ENCODE measurements at regions not wholly inside any gene's neighbourhood (a gene's known extent, or its start where the extent isn't known, plus 50 kb on each side); places are given as distances from the start of the nearest gene placed in this dataset.
"Not testable (repeated sequence)": the region's sequence is repeated elsewhere in the genome, so short reads cannot be mapped to it uniquely, and the experiment has no call there.

DNA sequence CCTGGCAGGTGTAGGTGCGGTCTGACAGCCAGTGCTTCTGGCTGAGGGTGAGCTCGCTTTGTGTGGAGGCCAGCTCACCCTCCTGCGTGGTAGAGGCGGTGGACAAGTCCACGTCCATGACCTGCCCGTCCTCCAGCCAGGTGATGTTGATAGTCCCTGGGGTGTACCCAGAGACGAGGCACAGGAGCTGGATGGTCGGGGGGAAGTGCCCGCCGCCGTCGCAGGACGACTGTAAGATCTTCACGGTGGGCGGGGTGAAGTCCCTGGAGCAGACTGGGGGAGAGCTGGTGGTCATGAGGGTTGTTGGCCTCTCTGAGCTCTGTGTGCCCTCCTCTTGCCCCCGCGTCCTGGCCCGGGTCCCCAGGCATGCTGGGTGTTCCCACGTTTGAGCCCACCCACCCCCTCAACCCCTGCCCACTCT, 74.6 kb downstream of the TMEM121 start:
- TF ChIP-seq, protein P1, sequence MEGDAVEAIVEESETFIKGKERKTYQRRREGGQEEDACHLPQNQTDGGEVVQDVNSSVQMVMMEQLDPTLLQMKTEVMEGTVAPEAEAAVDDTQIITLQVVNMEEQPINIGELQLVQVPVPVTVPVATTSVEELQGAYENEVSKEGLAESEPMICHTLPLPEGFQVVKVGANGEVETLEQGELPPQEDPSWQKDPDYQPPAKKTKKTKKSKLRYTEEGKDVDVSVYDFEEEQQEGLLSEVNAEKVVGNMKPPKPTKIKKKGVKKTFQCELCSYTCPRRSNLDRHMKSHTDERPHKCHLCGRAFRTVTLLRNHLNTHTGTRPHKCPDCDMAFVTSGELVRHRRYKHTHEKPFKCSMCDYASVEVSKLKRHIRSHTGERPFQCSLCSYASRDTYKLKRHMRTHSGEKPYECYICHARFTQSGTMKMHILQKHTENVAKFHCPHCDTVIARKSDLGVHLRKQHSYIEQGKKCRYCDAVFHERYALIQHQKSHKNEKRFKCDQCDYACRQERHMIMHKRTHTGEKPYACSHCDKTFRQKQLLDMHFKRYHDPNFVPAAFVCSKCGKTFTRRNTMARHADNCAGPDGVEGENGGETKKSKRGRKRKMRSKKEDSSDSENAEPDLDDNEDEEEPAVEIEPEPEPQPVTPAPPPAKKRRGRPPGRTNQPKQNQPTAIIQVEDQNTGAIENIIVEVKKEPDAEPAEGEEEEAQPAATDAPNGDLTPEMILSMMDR (IDR thresholded peaks at IDR 0.05; ENCODE audit: extremely low read depth, insufficient read depth, missing control alignments) = no peak
- no peak for DNase-seq (ENCODE audit: low spot score)
- in situ Hi-C loops (cut with MboI; ENCODE audit: low pct_unique_long_range_greater_than_20kb, low sequenced_read_pairs, unreplicated experiment) = no loop called here

DNA sequence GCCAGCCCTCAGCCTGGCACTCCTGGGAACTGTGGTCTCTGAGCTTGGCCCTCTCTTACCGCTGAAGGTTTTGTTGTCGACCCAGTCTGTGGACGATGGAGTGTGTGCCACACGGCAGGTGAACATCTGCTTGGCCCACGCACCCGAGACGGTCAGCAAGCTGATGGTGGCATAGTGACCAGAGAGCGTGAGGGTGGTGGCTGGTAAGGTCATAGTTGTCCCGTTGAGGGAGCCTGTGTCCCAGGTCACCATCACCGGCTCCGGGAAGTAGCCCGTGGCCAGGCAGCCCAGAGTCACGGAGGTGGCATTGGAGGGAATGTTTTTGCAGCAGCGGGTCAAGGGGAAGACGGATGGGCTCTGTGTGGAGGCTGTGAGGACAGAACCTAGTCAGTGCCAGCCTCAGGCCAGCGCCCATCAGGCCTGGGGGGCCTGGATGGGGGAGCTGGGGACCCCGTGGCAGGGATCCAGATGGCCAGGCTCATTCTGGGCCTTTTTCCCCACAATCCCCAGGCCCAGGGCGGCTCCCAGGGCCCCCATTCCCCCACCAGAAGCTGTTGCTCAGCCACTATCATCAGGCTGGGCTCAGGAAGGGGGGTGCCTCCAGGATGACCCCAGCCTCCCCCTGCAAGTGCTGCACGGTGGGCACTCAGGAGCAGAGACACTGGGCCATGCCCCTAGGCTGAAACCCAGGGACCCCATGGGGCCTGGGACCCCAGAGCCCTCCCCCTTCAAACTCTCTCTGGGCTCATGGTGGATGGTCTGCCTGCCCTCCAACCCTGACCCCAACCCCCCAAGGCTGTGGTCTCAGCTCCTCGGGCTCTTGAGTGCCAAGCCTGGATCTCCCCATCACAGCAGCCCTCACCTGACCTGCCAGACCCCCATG, 75.2 kb downstream of the TMEM121 start:
- no peak for DNase-seq (ENCODE audit: low spot score)
- TF ChIP-seq, protein P1 (IDR thresholded peaks at IDR 0.05; ENCODE audit: extremely low read depth, insufficient read depth, missing control alignments) = no peak
- in situ Hi-C loops (cut with MboI; ENCODE audit: low pct_unique_long_range_greater_than_20kb, low sequenced_read_pairs, unreplicated experiment) = no loop called here

DNA sequence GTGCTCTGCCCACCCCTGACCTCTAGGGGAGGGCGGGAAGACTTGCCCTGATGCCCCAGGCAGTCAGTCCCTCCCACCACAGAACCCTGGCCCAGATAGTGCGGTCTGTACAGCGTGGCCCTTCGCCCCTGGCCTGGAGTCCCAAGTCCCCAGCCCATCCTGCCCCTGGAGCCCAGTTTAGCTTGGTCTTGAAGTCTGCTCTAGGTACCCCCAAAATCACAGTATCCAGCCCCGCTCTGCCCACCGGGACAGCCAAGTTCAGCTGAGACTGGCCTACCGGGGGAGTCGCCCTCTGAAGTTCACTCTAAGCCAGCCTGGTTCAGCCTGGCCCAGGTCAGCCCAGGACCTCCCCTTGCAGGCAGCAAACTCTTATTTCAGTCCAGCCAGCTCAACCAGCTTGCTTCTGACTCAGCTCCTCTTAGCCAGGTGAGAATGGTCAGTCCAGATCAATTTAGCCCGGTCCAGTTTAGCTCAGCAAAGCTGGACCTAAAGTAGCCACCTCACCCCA, 75.9 kb downstream of the TMEM121 start:
- in situ Hi-C loops (cut with MboI; ENCODE audit: low pct_unique_long_range_greater_than_20kb, low sequenced_read_pairs, unreplicated experiment) = no loop called here
- TF ChIP-seq, protein P1 (IDR thresholded peaks at IDR 0.05; ENCODE audit: extremely low read depth, insufficient read depth, missing control alignments) = no peak
- no peak for DNase-seq (ENCODE audit: low spot score)

DNA sequence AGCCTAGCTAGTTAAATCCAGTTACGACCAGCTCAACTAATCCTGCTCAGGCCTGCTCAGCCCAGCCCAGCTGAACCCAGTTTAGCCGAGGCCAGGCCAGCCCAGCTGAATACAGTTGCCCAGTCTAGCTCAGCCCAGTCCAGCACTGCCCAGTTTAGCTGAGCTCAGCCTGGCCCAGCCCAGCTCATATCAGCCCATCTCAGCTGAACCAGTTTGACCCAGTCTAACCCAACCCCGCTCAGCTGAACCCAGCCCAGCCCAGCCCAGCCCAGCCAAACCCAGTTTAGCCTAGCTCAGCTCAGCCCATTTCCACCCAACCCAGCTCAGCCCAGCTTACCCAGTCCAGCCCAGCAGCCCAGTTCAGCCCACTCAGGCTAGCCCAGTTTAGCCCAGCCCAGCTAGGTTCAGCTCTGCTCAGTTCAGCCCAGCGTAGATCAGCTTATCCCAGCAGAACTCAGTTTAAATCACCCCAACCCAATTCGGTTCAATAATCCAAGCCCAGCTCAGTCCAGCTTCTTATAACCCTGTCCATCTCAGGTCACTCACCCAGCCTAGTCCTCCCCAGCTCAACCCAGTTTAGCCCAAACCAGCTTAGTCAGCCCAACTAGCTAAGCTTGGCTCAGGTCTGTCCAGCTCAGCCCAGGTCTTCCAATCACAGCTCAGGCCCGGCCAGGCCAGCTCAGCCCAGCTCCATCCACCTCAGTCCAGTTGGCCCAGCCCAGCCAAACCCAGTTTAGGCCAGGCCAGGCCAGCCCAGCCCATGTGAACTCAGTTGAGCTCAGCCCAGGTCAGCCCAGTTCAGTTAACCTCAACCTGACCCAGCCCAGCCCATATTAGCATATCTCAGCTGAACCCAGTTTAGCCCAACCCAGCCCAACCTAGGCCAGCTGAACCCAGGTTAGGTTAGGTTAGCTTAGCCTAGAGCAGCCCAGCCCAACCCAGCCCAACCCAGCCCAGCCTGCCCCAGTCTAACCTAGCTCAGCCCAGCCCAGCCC, 76.7 kb downstream of the TMEM121 start:
- TF ChIP-seq, protein P1 (IDR thresholded peaks at IDR 0.05; ENCODE audit: extremely low read depth, insufficient read depth, missing control alignments) = no peak
- no peak for DNase-seq (ENCODE audit: low spot score)
- in situ Hi-C loops (cut with MboI; ENCODE audit: low pct_unique_long_range_greater_than_20kb, low sequenced_read_pairs, unreplicated experiment) = no loop called here

DNA sequence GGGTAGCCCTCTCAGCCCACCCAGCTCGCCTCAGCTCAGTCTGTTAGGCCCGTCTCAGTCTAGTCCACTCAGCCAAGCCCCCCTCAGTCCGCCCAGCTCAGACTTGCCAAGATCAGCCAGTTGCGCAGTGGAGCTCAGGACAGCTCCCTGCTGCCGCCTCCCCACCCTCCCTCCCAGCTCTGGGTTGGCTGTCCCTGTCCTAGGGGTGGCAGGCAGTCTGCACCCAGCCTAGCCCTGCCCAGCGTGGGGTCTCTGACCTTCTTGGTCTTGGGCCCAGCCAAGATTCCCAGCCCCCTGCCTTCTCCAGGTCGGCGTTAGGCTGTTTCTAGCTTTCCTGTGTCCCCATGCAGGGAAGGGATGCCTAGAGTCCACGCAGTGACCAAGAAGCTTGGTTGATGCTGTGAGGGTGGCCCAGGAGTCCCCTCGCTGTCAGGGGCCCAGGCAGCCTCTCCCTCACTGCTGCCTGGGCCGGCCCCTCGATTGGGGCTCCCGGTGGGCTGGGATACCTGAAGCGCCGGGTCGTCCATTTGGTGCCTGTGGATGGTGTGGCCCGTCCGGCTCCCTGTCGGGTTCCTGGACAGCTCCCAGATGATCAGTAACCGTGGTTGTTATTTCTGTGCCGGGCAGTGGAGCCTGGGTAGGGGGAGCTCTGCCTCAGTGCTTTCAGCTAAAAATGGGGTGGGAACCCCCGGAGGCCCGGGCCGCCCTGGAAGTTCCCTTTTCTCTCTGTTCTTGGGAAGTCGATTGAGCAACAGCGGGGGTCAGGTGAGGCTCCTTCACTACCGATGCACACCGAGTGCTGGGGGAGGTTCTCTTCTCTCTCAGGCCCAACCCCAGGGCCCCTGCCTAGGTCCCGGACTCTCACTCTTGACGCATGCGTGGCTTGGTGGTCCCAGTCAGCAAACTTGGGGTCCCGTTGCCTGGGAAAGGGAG, 78.4 kb downstream of the TMEM121 start:
- DNase-seq (ENCODE audit: low spot score); in situ Hi-C loops (cut with MboI; ENCODE audit: low pct_unique_long_range_greater_than_20kb, low sequenced_read_pairs, unreplicated experiment): not testable (repeated sequence)

DNA sequence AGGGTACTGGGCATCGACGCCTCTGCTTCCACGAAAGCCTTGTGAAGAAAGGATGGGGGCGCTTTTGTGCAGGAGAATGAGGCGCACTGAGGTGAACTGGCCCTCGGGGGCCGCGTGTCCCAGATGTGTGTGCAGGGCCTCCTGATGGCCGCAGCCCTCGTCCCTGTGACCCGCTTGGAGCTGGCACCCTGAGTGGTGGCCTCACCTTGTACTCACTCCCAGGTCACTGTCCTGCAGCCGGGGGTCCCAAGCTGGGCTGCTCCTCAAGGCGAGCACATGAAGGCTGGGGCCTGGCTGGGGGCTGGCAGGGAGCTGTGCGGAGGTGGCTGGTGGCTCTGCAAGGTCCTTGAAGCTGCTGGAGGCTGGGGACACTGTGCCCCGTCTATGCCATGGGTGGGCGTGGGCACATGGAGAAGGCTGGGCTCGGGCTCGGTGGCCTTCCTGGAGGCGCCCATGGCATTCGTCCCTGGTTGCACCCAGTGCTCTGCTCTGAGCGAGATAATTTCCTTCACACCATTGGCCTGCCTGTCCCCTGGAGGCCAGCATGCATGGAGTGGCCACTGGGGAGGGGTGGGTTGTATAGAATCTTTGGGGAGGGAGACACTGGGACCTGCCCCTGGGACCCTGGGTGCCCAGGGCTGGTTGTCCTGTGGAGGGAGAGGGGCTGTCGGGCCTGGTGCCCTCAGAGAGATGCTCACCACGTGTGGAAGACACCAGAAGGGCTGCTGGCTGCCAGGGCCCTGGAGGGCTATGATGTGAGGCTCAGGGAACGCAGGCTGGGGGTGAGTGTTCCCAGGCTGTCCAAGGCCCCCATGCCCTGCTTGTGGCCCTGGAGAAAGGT, 79.3 kb downstream of the TMEM121 start:
- TF ChIP-seq, protein P1 (IDR thresholded peaks at IDR 0.05; ENCODE audit: extremely low read depth, insufficient read depth, missing control alignments) = no peak
- no peak for DNase-seq (ENCODE audit: low spot score)
- in situ Hi-C loops (cut with MboI; ENCODE audit: low pct_unique_long_range_greater_than_20kb, low sequenced_read_pairs, unreplicated experiment) = no loop called here

DNA sequence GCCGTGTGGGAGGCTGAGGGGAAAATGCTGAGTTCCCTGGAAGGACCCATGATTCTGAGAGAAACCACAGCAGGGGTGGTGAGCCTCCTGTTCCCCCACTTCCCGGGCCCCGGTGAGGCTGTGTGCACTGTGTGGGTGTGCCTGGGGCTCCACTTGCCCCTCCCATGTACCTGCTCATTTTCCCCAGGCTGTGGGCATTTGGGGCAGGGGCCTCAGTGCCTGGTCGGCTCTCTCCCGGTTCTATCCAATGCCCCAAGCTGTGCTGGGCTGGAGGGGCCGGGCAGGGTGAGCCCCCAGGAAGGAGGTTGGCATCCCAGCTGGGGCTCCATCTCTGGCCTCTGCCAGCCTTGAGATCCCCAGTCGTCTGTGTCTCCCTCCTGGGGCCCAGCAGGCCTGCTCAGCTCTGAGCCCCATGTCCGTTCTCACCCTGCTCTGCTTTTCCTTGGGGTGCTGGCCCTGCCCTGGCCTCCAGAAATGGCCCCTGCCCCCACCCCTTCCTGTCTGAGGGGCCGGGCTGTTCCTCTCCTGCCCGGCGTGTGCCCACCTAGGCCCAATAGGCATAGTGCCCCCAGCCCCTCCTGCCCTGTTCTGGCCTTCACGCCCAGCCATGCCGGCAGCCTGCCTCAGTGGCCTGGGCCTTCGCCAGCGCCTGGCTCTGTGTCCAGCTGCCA, 80.1 kb downstream of the TMEM121 start:
- in situ Hi-C loops (cut with MboI; ENCODE audit: low pct_unique_long_range_greater_than_20kb, low sequenced_read_pairs, unreplicated experiment); DNase-seq (ENCODE audit: low spot score): not testable (repeated sequence)

DNA sequence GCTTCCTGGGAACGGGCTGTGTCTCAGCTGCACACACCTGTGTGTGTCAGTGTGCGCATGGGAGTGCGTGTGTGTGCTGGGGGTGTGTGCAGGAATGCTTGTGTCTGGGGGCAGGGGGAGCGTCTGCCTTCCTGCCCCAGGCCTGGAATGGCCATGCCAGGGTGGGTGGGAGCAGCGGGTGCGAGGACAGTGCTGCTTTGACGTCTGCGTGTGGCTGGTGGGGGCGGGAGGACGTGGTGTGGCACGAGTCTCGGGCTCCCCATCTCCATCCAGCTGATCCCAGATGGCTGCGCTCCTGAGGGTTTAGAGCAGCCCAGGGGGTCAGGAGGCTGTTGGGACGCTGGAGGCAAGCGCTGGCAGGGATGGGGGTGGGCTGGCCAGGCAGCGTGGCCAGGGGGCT, 80.6 kb downstream of the TMEM121 start:
- in situ Hi-C loops (cut with MboI; ENCODE audit: low pct_unique_long_range_greater_than_20kb, low sequenced_read_pairs, unreplicated experiment); DNase-seq (ENCODE audit: low spot score): not testable (repeated sequence)

DNA sequence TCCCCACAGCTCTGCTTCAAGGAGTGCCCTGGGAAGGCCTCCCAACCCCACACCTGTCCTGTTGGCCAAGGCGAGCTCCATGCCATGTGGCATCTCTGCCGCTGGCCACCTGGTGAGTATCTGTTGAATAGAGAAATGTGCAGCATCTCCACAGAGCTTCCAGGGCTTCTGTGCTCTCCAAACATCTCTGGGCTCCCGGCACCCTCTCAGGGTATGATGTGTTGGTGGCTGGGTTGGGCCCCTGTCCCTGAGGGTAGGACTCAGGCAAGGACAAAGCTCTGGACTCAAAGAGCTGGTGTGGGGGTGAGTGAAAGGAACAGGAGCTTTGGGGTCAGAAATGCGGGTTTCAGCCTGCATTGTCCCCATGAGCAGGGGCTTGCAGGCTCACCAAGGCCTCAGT, 88.6 kb downstream of the TMEM121 start:
- in situ Hi-C loops (cut with MboI; ENCODE audit: low pct_unique_long_range_greater_than_20kb, low sequenced_read_pairs, unreplicated experiment) = loop anchor here (5.0 kb wide), 1 partner anchor 147 kb away; no protein-coding TSS in a partner anchor
- not testable (repeated sequence) for DNase-seq (ENCODE audit: low spot score)
